ENCODE measurements at regions not wholly inside any gene's neighbourhood (a gene's known extent, or its start where the extent isn't known, plus 50 kb on each side); places are given as distances from the start of the nearest gene placed in this dataset.
"Not testable (repeated sequence)": the region's sequence is repeated elsewhere in the genome, so short reads cannot be mapped to it uniquely, and the experiment has no call there.

GRCh38 chr5:93682471-93683404 lies 58.7 kb downstream of the POU5F2 start:
- not testable (repeated sequence) for DNase-seq

GRCh38 chr5:93681432-93681831 lies 60.0 kb downstream of the POU5F2 start:
- DNase-seq = no peak

DNA sequence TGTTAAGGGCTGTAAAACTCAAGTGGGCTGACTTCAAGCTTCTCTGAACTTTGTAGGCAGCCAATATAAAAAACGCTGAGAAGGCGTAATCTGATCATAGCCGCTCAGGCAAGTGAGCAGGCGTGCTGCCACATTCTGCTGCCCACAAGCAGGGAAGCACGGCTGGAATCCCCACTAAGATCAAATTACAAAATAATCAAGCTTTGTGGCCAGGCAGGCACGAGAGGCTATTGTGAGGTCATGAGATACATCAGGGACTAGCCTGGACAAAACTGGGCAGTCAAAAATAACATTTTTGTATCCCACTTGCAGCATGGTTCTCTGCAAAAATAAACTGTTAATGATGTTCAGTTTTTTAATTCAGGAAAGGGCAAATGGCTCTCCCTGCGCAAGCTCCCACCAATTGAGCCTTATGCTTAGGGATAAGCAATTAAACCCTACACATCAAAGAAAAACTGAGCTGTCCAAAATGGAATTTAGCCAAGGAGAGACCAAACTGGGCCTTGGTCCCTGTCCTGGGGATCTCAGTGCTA lies 64.0 kb downstream of the POU5F2 start:
- peak; percentile 55 for DNase-seq

GRCh38 chr5:93676704-93677103 lies 64.7 kb downstream of the POU5F2 start:
- DNase-seq = no peak

- no peak for DNase-seq
Measured at GRCh38 chr5:93675460-93676450, 65.6 kb downstream of the POU5F2 start.

DNA sequence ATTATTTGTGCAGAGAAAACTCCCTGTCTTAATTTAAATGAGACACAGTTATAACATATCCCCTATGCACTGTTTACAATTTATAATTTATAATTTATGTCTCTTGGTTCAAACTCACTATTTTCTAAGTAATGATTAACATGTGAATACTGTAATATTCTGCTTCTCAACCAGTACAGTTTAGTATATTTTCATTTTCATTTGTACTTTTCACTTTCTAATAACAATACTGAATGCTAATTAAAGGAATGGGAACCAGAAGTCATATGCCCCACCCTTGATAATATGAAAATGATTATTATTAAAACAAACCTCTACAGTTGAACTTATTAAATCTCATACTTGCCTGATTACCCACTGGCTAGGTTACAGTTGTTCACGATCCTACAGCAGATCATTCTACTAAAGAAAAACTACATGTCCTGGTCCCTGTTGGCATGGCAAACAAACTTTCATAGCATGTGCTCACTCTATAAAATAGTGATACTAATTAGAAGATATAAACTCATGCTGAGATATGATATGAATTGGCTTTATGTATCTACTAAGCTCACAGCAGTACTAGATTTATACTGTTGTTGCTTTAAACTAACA lies 66.4 kb downstream of the POU5F2 start:
- DNase-seq = no peak

DNA sequence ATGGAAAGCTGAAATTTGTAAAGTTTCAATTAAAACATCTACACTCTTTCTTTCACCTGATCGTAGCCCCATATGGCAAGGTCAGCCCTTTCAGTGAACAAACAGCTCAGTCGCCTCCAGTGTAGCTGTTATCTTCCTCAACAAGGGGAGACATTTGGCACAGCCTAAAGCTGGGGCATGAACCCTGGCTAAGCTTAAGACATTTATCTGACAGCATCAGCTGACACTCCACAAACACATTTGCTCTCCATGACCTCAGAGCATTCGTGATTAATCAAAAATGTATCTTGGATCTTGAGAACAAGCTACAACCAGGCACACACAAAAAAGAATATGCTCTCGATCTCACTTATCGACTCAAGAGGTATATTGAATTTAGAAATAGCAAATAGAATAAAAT lies 67.3 kb downstream of the POU5F2 start:
- no peak for DNase-seq

DNA sequence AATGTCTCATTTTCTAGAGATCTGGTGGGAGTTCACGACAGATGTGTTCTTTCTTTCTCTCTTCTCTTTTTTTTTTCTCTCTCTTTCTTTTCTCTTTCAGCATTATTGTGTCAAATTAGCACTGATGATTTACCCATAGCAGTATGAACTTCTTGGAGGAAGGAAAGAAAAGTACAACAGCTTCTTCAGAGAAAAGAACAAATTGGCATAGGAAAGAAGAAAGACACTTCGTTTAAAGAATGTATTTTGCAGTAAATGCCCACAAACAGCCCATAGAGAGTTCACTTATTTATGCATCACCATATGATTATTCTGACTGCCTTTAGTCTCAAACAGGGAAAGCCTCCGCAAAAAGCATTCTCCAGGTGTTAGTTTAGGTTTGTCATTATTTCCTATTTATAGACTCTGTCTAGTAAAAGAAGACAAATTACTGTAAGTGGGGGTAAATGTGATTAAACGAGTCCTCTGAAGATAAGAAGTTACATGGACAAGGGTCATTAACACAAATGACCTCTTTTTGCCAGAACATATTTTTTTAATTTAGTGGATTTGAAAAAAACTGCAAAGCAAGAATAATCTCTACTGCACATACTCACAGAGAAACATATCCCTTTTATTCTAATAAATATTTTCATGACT lies 68.0 kb downstream of the POU5F2 start:
- no peak for DNase-seq

DNA sequence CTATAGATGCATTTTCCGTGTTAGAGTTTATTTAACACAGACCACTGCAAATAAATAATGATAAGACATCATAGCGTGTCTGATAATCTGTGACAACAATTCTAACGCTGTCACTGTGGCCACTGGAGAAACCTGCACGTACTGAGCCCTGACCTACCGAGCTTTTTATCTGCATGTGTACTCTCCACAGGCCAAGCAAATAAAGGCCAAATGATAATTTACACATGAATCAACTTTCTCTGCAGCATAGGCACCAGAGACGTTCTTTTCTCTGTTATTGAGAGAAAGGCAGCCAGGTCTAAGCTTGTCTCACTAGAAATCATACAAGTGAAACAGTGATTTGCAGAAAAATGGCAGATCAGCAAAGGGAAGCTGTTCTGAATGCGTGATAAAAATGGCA lies 75.8 kb downstream of the POU5F2 start:
- no peak for DNase-seq

DNA sequence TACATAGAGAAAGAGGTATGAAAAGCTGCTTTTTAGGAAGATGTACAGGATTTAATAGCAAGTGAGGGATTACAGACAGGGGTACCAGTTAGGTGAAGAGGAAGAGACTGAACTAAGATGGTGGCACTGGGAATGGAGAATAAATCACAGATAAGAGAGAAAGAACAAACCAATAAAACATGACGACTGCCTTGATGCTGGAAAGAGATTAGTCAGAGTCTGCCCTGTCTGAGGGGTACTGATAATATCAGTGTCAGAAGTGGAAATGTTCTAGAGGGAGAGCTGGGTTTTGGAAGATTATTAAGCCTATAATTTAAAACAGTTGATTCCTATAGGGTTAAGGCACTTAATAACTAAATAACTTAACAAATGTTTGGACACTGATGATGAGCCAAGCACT lies 77.7 kb downstream of the NR2F1 start:
- DNase-seq = no peak

GRCh38 chr5:93658044-93658443 lies 75.0 kb downstream of the NR2F1 start:
- no peak for DNase-seq

- no peak for DNase-seq
Measured at GRCh38 chr5:93654676-93655075, 71.7 kb downstream of the NR2F1 start.

DNA sequence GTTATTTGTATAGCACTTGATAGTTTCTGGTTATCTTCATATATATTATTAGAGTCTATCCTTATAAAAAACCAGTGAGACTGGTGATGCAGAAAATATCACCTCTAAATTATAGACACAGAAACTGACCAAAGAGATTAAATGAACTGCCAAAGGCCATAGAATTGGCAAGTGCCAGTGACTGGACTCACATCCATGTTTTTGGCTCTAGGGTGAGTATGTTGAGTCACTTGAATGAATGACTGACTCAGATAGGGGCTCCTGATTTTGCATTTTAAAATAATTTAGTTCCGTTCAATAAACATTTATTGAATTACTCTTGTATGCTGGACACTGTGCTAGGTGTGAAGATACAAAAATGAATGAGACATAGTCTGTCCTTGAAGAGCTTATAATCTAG lies 70.7 kb downstream of the NR2F1 start:
- DNase-seq = no peak

- no peak for DNase-seq
Measured at GRCh38 chr5:93649234-93649900, 66.3 kb downstream of the NR2F1 start.

DNA sequence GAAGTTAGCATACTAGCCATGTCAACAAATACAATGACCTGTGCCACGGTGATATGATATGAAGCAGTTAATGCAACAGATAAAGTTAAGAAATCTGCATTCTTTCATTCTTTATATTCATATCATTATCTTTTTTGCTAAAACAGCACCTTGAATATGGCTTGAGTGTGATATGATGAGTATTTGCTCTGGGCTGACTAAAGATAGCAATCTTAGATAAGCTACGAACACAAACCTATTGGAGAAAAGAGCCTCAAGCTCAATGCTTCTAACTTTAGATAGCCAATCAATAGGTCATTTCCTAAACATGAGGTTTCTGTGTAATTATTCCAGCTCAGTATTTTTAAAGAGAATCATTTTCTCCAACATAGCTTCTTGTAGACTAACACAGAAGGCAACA lies 61.7 kb downstream of the NR2F1 start:
- no peak for DNase-seq

Measured in right forelimb (tissue), 1 donor.